Retinal pigment epithelial cell (primary cell): ENCODE measurements at regions not wholly inside any gene's neighbourhood (a gene's known extent, or its start where the extent isn't known, plus 50 kb on each side); places are given as distances from the start of the nearest gene placed in this dataset.

Experiments
- DNase-seq: peaks from one replicate; pipeline ENCODE4 v3.0.0-alpha.2; 2010; ENCODE audit warnings: low read depth
- H3K4me3 ChIP-seq: 2 replicates; pipeline ENCODE4 v1.5.1; 2011; ENCODE audit warnings: mild to moderate bottlenecking, low read length, control low read depth, moderate library complexity
- CTCF ChIP-seq: conservative IDR thresholded peaks from 2 replicates; pipeline ENCODE4 v1.5.1; 2011; ENCODE audit warnings: low read depth, low read length, control low read depth, inconsistent platforms

GRCh38 chr18:38706373-38706772, 1140.8 kb upstream of the CELF4 start:
- H3K4me3 ChIP-seq = no peak overlapping the region
- no peak for DNase-seq
- no peak for TF ChIP-seq CTCF

GRCh38 chr18:38698088-38698487, 1132.5 kb upstream of the CELF4 start:
- no peak for TF ChIP-seq CTCF
- no peak for DNase-seq
- H3K4me3 ChIP-seq = no peak overlapping the region

- no peak for TF ChIP-seq CTCF
- H3K4me3 ChIP-seq = no peak overlapping the region
- DNase-seq = peak; percentile 2
Observed at GRCh38 chr18:38695559-38696280, 1130.1 kb upstream of the CELF4 start.

- no peak overlapping the region for H3K4me3 ChIP-seq
- TF ChIP-seq CTCF = no peak
- DNase-seq = no peak
Observed at GRCh38 chr18:38693104-38693503, 1127.5 kb upstream of the CELF4 start.

- TF ChIP-seq CTCF = no peak
- no peak overlapping the region for H3K4me3 ChIP-seq
- no peak for DNase-seq
Observed at GRCh38 chr18:38690626-38691025, 1125.0 kb upstream of the CELF4 start.

GRCh38 chr18:38688416-38688815, 1122.8 kb upstream of the CELF4 start:
- no peak for DNase-seq
- no peak overlapping the region for H3K4me3 ChIP-seq
- no peak for TF ChIP-seq CTCF

GRCh38 chr18:38670486-38670885, 1104.9 kb upstream of the CELF4 start:
- H3K4me3 ChIP-seq = no peak overlapping the region
- no peak for DNase-seq
- TF ChIP-seq CTCF = no peak
